GM13976 (cell line): ENCODE measurements at regions not wholly inside any gene's neighbourhood (a gene's known extent, or its start where the extent isn't known, plus 50 kb on each side); places are given as distances from the start of the nearest gene placed in this dataset.

Source experiments
- DNase-seq: peaks from one replicate; pipeline ENCODE4 v3.0.0; 2012; ENCODE audit warnings: low spot score
- CTCF ChIP-seq: IDR thresholded peaks from 2 replicates; pipeline ENCODE4 v1.5.1; 2012; ENCODE audit warnings: borderline replicate concordance, mild to moderate bottlenecking; ENCODE audit not compliant: insufficient read depth; ENCODE audit errors: extremely low read depth, missing control alignments, control extremely low read depth
- in situ Hi-C: fragments of 300-500 bp; cut with MboI; formaldehyde crosslinking; loops from one replicate; pipeline ENCODE4 v1.12.0; 2022; ENCODE audit warnings: low sequenced_read_pairs, mixed read lengths, inconsistent platforms; ENCODE audit not compliant: unreplicated experiment

GRCh38 chr4:10303291-10303690 is 153.9 kb downstream of the ZNF518B start:
- no peak for TF ChIP-seq CTCF
- in situ Hi-C loops: no loop called here
- DNase-seq: no peak

GRCh38 chr4:10302096-10302495 is 155.1 kb downstream of the ZNF518B start:
- no peak for TF ChIP-seq CTCF
- no peak for DNase-seq
- in situ Hi-C loops: no loop called here

- no peak for DNase-seq
- in situ Hi-C loops: no loop called here
- TF ChIP-seq CTCF: no peak
These were observed 157.6 kb downstream of the ZNF518B start for GRCh38 chr4:10299601-10300000.

GRCh38 chr4:10298681-10299080 is 158.5 kb downstream of the ZNF518B start:
- in situ Hi-C loops: no loop called here
- TF ChIP-seq CTCF: no peak
- DNase-seq: no peak

GRCh38 chr4:10296730-10297129 is 160.5 kb downstream of the ZNF518B start:
- in situ Hi-C loops: no loop called here
- no peak for DNase-seq
- TF ChIP-seq CTCF: no peak

- no peak for TF ChIP-seq CTCF
- no peak for DNase-seq
- in situ Hi-C loops: no loop called here
These were observed 161.9 kb downstream of the ZNF518B start for GRCh38 chr4:10295301-10295700.

GRCh38 chr4:10289538-10289906 is 167.7 kb downstream of the ZNF518B start:
- no peak for DNase-seq
- no peak for TF ChIP-seq CTCF
- in situ Hi-C loops: no loop called here
